ENCODE measurements at regions not wholly inside any gene's neighbourhood (a gene's known extent, or its start where the extent isn't known, plus 50 kb on each side); places are given as distances from the start of the nearest gene placed in this dataset.

- DNase-seq: no peak
- no peak overlapping the region for H3K27ac ChIP-seq
- H4K20me1 ChIP-seq (ENCODE audit: insufficient read depth): no peaks in the 10 kb centered on the region
- no peak overlapping the region for H3K4me2 ChIP-seq (ENCODE audit: unreplicated experiment)
- H3K9me3 ChIP-seq (ENCODE audit: low read depth): no peaks in the 10 kb centered on the region
- no peak for TF ChIP-seq EZH2phosphoT487 (IDR thresholded peaks at IDR 0.05; ENCODE audit: insufficient read depth, low read depth)
- no peak for TF ChIP-seq EZH2 (IDR thresholded peaks at IDR 0.05; ENCODE audit: insufficient read depth, poor library complexity, severe bottlenecking)
- no peak overlapping the region for H3K9ac ChIP-seq
- no peaks in the 10 kb centered on the region for H3K36me3 ChIP-seq (ENCODE audit: low read depth)
- WGBS, 2 experiments (ENCODE audit: low coverage in 1 of 2, low lambda C conversion rate in 2 of 2, missing lambda C conversion rate in 2 of 2): 0% methylated on average over 1 of the region's 1 CpG
- no peaks in the 10 kb centered on the region for H3K79me2 ChIP-seq (ENCODE audit: insufficient read depth)
- H2AFZ ChIP-seq: no peak overlapping the region
- no peaks in the 10 kb centered on the region for H3K4me1 ChIP-seq (ENCODE audit: insufficient read depth)
- H3K9me2 ChIP-seq (ENCODE audit: insufficient read depth): no peaks in the 10 kb centered on the region
- no peak overlapping the region for H3K4me3 ChIP-seq
- in situ Hi-C loops (cut with MboI): loop anchor here (25.0 kb wide), 2 partner anchors 216 to 491 kb away; no protein-coding TSS in a partner anchor
- H3K27me3 ChIP-seq (replicated peaks; ENCODE audit: insufficient read depth): no peaks in the 10 kb centered on the region
- H3F3A ChIP-seq (ENCODE audit: insufficient read depth): no peaks in the 10 kb centered on the region
These were observed 176.7 kb downstream of the SH3BGRL start for GRCh38 chrX:81378560-81378959.

GRCh38 chrX:81390237-81390636 lies 188.3 kb downstream of the SH3BGRL start:
- Histone ChIP-seq H3K9ac (no peak overlapping the region), H3K27ac (no peak overlapping the region), H4K20me1 (ENCODE audit: insufficient read depth) (no peaks in the 10 kb centered on the region), H3K4me2 (ENCODE audit: unreplicated experiment) (no peak overlapping the region), H3K4me1 (ENCODE audit: insufficient read depth) (no peaks in the 10 kb centered on the region), H3K9me3 (ENCODE audit: low read depth) (no peaks in the 10 kb centered on the region), H2AFZ (no peak overlapping the region), H3K27me3 (replicated peaks; ENCODE audit: insufficient read depth) (no peaks in the 10 kb centered on the region), H3K79me2 (ENCODE audit: insufficient read depth) (no peaks in the 10 kb centered on the region), H3K9me2 (ENCODE audit: insufficient read depth) (no peaks in the 10 kb centered on the region), H3K4me3 (no peak overlapping the region), H3F3A (ENCODE audit: insufficient read depth) (no peaks in the 10 kb centered on the region), H3K36me3 (ENCODE audit: low read depth) (no peaks in the 10 kb centered on the region)
- in situ Hi-C loops (cut with MboI): loop anchor here (25.0 kb wide), 2 partner anchors 228 to 503 kb away; no protein-coding TSS in a partner anchor
- TF ChIP-seq EZH2 (IDR thresholded peaks at IDR 0.05; ENCODE audit: insufficient read depth, poor library complexity, severe bottlenecking): no peak
- TF ChIP-seq EZH2phosphoT487 (IDR thresholded peaks at IDR 0.05; ENCODE audit: insufficient read depth, low read depth): no peak
- DNase-seq: no peak

GRCh38 chrX:81392396-81392795 lies 190.5 kb downstream of the SH3BGRL start:
- H3K27ac ChIP-seq: no peak overlapping the region
- no peaks in the 10 kb centered on the region for H3F3A ChIP-seq (ENCODE audit: insufficient read depth)
- no peak for TF ChIP-seq EZH2 (IDR thresholded peaks at IDR 0.05; ENCODE audit: insufficient read depth, poor library complexity, severe bottlenecking)
- no peak for TF ChIP-seq EZH2phosphoT487 (IDR thresholded peaks at IDR 0.05; ENCODE audit: insufficient read depth, low read depth)
- no peaks in the 10 kb centered on the region for H3K4me1 ChIP-seq (ENCODE audit: insufficient read depth)
- no peaks in the 10 kb centered on the region for H3K27me3 ChIP-seq (replicated peaks; ENCODE audit: insufficient read depth)
- no peak overlapping the region for H3K4me2 ChIP-seq (ENCODE audit: unreplicated experiment)
- H3K9ac ChIP-seq: no peak overlapping the region
- no peak overlapping the region for H2AFZ ChIP-seq
- no peak overlapping the region for H3K4me3 ChIP-seq
- no peaks in the 10 kb centered on the region for H3K36me3 ChIP-seq (ENCODE audit: low read depth)
- H3K79me2 ChIP-seq (ENCODE audit: insufficient read depth): no peaks in the 10 kb centered on the region
- DNase-seq: no peak
- no peaks in the 10 kb centered on the region for H3K9me3 ChIP-seq (ENCODE audit: low read depth)
- in situ Hi-C loops (cut with MboI): loop anchor here (25.0 kb wide), 2 partner anchors 230 to 505 kb away; no protein-coding TSS in a partner anchor
- no peaks in the 10 kb centered on the region for H4K20me1 ChIP-seq (ENCODE audit: insufficient read depth)
- H3K9me2 ChIP-seq (ENCODE audit: insufficient read depth): no peaks in the 10 kb centered on the region

DNA sequence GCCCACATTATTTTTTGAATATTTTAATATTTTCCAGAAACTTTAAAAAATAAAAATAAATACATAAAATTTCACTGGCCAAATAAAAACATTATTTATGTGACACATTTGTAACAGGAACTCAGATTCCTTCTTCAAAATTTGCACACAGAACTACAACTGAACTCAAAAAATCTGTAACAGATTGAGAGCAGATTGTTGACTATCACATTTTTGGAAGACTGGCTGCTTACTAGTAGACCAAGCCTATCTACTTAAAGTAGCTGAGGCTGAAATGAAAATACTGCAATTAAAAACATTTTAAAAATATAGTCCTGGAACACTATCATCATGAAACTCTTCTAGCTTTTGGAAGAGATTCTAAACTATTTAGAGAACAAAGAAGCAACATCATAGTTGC lies 203.9 kb downstream of the SH3BGRL start:
- TF ChIP-seq EZH2 (IDR thresholded peaks at IDR 0.05; ENCODE audit: insufficient read depth, poor library complexity, severe bottlenecking) (no peak), EZH2phosphoT487 (IDR thresholded peaks at IDR 0.05; ENCODE audit: insufficient read depth, low read depth) (no peak)
- Histone ChIP-seq H3K9me2 (ENCODE audit: insufficient read depth) (no peaks in the 10 kb centered on the region), H3K9me3 (ENCODE audit: low read depth) (no peaks in the 10 kb centered on the region), H3K36me3 (ENCODE audit: low read depth) (no peaks in the 10 kb centered on the region), H3K9ac (no peak overlapping the region), H3K4me2 (ENCODE audit: unreplicated experiment) (no peak overlapping the region), H3K79me2 (ENCODE audit: insufficient read depth) (no peaks in the 10 kb centered on the region), H3K4me3 (no peak overlapping the region), H4K20me1 (ENCODE audit: insufficient read depth) (no peaks in the 10 kb centered on the region), H3K27me3 (replicated peaks; ENCODE audit: insufficient read depth) (no peaks in the 10 kb centered on the region), H3K4me1 (ENCODE audit: insufficient read depth) (no peaks in the 10 kb centered on the region), H3F3A (ENCODE audit: insufficient read depth) (no peaks in the 10 kb centered on the region), H3K27ac (no peak overlapping the region), H2AFZ (no peak overlapping the region)
- in situ Hi-C loops (cut with MboI): no loop called here
- DNase-seq: no peak

GRCh38 chrX:81411517-81411916 lies 209.6 kb downstream of the SH3BGRL start:
- H3K4me1 ChIP-seq (ENCODE audit: insufficient read depth): no peaks in the 10 kb centered on the region
- no peaks in the 10 kb centered on the region for H3K9me3 ChIP-seq (ENCODE audit: low read depth)
- no peaks in the 10 kb centered on the region for H3K9me2 ChIP-seq (ENCODE audit: insufficient read depth)
- no peaks in the 10 kb centered on the region for H3K27me3 ChIP-seq (replicated peaks; ENCODE audit: insufficient read depth)
- no peak overlapping the region for H3K4me2 ChIP-seq (ENCODE audit: unreplicated experiment)
- no peak overlapping the region for H2AFZ ChIP-seq
- H3K4me3 ChIP-seq: no peak overlapping the region
- no peak overlapping the region for H3K27ac ChIP-seq
- no peaks in the 10 kb centered on the region for H3K79me2 ChIP-seq (ENCODE audit: insufficient read depth)
- H3K36me3 ChIP-seq (ENCODE audit: low read depth): no peaks in the 10 kb centered on the region
- no peak overlapping the region for H3K9ac ChIP-seq
- no peak for DNase-seq
- TF ChIP-seq EZH2phosphoT487 (IDR thresholded peaks at IDR 0.05; ENCODE audit: insufficient read depth, low read depth): no peak
- H3F3A ChIP-seq (ENCODE audit: insufficient read depth): no peaks in the 10 kb centered on the region
- H4K20me1 ChIP-seq (ENCODE audit: insufficient read depth): no peaks in the 10 kb centered on the region
- in situ Hi-C loops (cut with MboI): no loop called here
